ENCODE measurements at regions not wholly inside any gene's neighbourhood (a gene's known extent, or its start where the extent isn't known, plus 50 kb on each side); places are given as distances from the start of the nearest gene placed in this dataset.
"Not testable (repeated sequence)": the region's sequence is repeated elsewhere in the genome, so short reads cannot be mapped to it uniquely, and the experiment has no call there.

GRCh38 chr4:184950117-184950830 is 68.0 kb upstream of the HELT start:
- DNase-seq, result no peak

- DNase-seq, result no peak
Measured at GRCh38 chr4:184950926-184951325, 67.4 kb upstream of the HELT start.

- DNase-seq, result no peak
Measured at GRCh38 chr4:184951668-184952160, 66.6 kb upstream of the HELT start.

GRCh38 chr4:184952522-184952921 is 65.8 kb upstream of the HELT start:
- no peak for DNase-seq

- no peak for DNase-seq
Measured at GRCh38 chr4:184953421-184953945, 64.8 kb upstream of the HELT start.

- no peak for DNase-seq
Measured at GRCh38 chr4:184953971-184954370, 64.3 kb upstream of the HELT start.

GRCh38 chr4:184954482-184954881 is 63.8 kb upstream of the HELT start:
- no peak for DNase-seq

- no peak for DNase-seq
Measured at GRCh38 chr4:184955116-184955515, 63.2 kb upstream of the HELT start.

GRCh38 chr4:184955636-184956035 is 62.7 kb upstream of the HELT start:
- no peak for DNase-seq

GRCh38 chr4:184957446-184958115 is 60.7 kb upstream of the HELT start:
- DNase-seq, result no peak

GRCh38 chr4:184958127-184958922 is 60.0 kb upstream of the HELT start:
- DNase-seq, result no peak

GRCh38 chr4:184958923-184959210 is 59.4 kb upstream of the HELT start:
- peak; percentile 25 for DNase-seq

GRCh38 chr4:184959309-184959708 is 59.0 kb upstream of the HELT start:
- no peak for DNase-seq

- no peak for DNase-seq
Measured at GRCh38 chr4:184959786-184960185, 58.5 kb upstream of the HELT start.

- no peak for DNase-seq
Measured at GRCh38 chr4:184960505-184960971, 57.8 kb upstream of the HELT start.

- no peak for DNase-seq
Measured at GRCh38 chr4:184961660-184962059, 56.6 kb upstream of the HELT start.

GRCh38 chr4:184962125-184962638 is 56.1 kb upstream of the HELT start:
- no peak for DNase-seq

GRCh38 chr4:184965230-184966050 is 52.9 kb upstream of the HELT start:
- DNase-seq, result not testable (repeated sequence)

- DNase-seq, result not testable (repeated sequence)
Measured at GRCh38 chr4:184966051-184966691, 52.1 kb upstream of the HELT start.

- not testable (repeated sequence) for DNase-seq
Measured at GRCh38 chr4:184967699-184968098, 50.6 kb upstream of the HELT start.

- no peak for DNase-seq
Measured at GRCh38 chr4:184968366-184968765, 49.9 kb upstream of the HELT start.

All from inflammatory macrophage treated with lipopolysaccharide for 4 hours (primary cell).